GM12878 (cell line): ENCODE measurements at regions not wholly inside any gene's neighbourhood (a gene's known extent, or its start where the extent isn't known, plus 50 kb on each side); places are given as distances from the start of the nearest gene placed in this dataset.

ENCODE experiments used
- ATAC-seq: fragments of 200-7000 bp; cut with Tn5 transposase; 3 replicates; pipeline ENCODE4 v1.9.1; 2020; ENCODE audit warnings: mild to moderate bottlenecking, moderate library complexity
- BruUV-seq: library from RNA; stranded (reverse); fragments of 400-500 nt; replicated peaks from 2 replicates; lab custom pipeline; 2021; lab: Mats Ljungman, UMichigan
- CTCF ChIA-PET: fragments of 300-600 bp; sonication (Branson Sonifier 250); formaldehyde crosslinking; extraction: SDS; loops from one replicate; lab custom pipeline; 2021; ENCODE audit warnings: inconsistent platforms; lab: Yijun Ruan, JAX
- POLR2A ChIA-PET: fragments of 350-600 bp; formaldehyde crosslinking; extraction: SDS; loops from one replicate; lab custom pipeline; 2021; ENCODE audit warnings: inconsistent platforms; lab: Charles Lee
- RAD21 ChIA-PET: fragments of 300-600 bp; sonication (Branson Sonifier 250); formaldehyde crosslinking; loops from one replicate; lab custom pipeline; 2023; ENCODE audit warnings: antibody characterized with exemption; ENCODE audit not compliant: unreplicated experiment; lab: Charles Lee
- SMC1A ChIA-PET: fragments of 300-600 bp; sonication (Branson Sonifier 250); formaldehyde crosslinking; loops from one replicate; lab custom pipeline; 2023; ENCODE audit not compliant: unreplicated experiment, uncharacterized antibody; lab: Charles Lee
- DNase-seq: peaks from one replicate; pipeline ENCODE4 v3.0.0-alpha.2; 2011; ENCODE audit warnings: low read depth, low spot score
- FAIRE-seq: peaks from 3 replicates; lab custom pipeline; 2011; peaks lifted over from hg19 to GRCh38; lab: Jason Lieb, UNC
- H2AFZ ChIP-seq: 2 replicates; pipeline ENCODE4 v1.6.0; 2011; ENCODE audit warnings: low read depth, low read length, control low read depth; ENCODE audit not compliant: control insufficient read depth
- H3K27ac ChIP-seq: 2 replicates; pipeline ENCODE4 v1.5.1; 2011; ENCODE audit warnings: control low read depth; ENCODE audit not compliant: control insufficient read depth, insufficient read depth
- H3K27me3 ChIP-seq, 2 experiments: replicated peaks in 1 of 2; 2 replicates each; pipeline versions ENCODE4 v1.6.0 to v1.6.1; 2011; ENCODE audit warnings: low read length in 1 of 2; ENCODE audit not compliant: control insufficient read depth in 2 of 2, insufficient read depth in 2 of 2
- H3K36me3 ChIP-seq, 2 experiments: 2 replicates each; pipeline ENCODE4 v1.5.1; 2011; ENCODE audit warnings: low read length in 1 of 2; ENCODE audit not compliant: control insufficient read depth in 2 of 2, insufficient read depth in 2 of 2
- H3K4me1 ChIP-seq: 2 replicates; pipeline ENCODE4 v1.6.1; 2011; ENCODE audit warnings: mild to moderate bottlenecking, low read length, moderate library complexity, mixed read lengths; ENCODE audit not compliant: control insufficient read depth, insufficient read depth
- H3K4me2 ChIP-seq: 2 replicates; pipeline ENCODE4 v1.6.0; 2011; ENCODE audit warnings: control low read depth; ENCODE audit not compliant: control insufficient read depth, insufficient read depth
- H3K4me3 ChIP-seq: fragments of 200-600 bp; sonication (generic); 2 replicates; pipeline ENCODE4 v1.5.1; 2016
- H3K79me2 ChIP-seq: 2 replicates; pipeline ENCODE4 v1.6.0; 2011; ENCODE audit warnings: low read length; ENCODE audit not compliant: control insufficient read depth, insufficient read depth
- H3K9ac ChIP-seq: 2 replicates; pipeline ENCODE4 v1.8.0; 2011; ENCODE audit warnings: low read length, control low read depth, mixed read lengths; ENCODE audit not compliant: control insufficient read depth, insufficient read depth
- H3K9me3 ChIP-seq: replicated peaks from 3 replicates; pipeline ENCODE4 v1.5.1; 2011; ENCODE audit warnings: mild to moderate bottlenecking, low read length; ENCODE audit not compliant: control insufficient read depth, insufficient read depth
- H4K20me1 ChIP-seq: 2 replicates; pipeline ENCODE4 v1.6.0; 2011; ENCODE audit not compliant: control insufficient read depth, insufficient read depth
- MTA2 ChIP-seq: fragments of 450-650 bp; IDR thresholded peaks from 2 replicates; pipeline ENCODE4 v1.6.1; 2016; ENCODE audit warnings: low read depth, mild to moderate bottlenecking, moderate library complexity
- NFXL1 ChIP-seq: fragments of 450-650 bp; IDR thresholded peaks from 2 replicates; pipeline ENCODE4 v1.6.1; 2017; ENCODE audit warnings: antibody characterized with exemption, mild to moderate bottlenecking, borderline replicate concordance
- NRF1 ChIP-seq: conservative IDR thresholded peaks from 2 replicates; pipeline ENCODE4 v1.6.1; 2011; ENCODE audit warnings: mild to moderate bottlenecking, low read depth, low read length, improper control_type of control experiment
- RAD21 ChIP-seq: IDR thresholded peaks from 2 replicates; pipeline ENCODE4 v1.6.1; 2011; ENCODE audit warnings: mild to moderate bottlenecking, low read depth, low read length, moderate library complexity; ENCODE audit not compliant: insufficient read depth
- RB1 ChIP-seq: fragments of 450-650 bp; formaldehyde crosslinking; IDR thresholded peaks from 2 replicates; pipeline ENCODE4 v1.6.1; 2017; ENCODE audit warnings: mild to moderate bottlenecking, borderline replicate concordance
- ZBED1 ChIP-seq: IDR thresholded peaks from 2 replicates; pipeline ENCODE4 v1.6.1; 2016; ENCODE audit warnings: borderline replicate concordance
- WGBS: methylation state at CpG from one replicate; pipeline ENCODE4 v1.1.6; 2016; ENCODE audit warnings: low lambda C conversion rate; ENCODE audit not compliant: insufficient replicate concordance, insufficient coverage; ENCODE audit errors: missing lambda C conversion rate; 5-methylcytosine and 5-hydroxymethylcytosine counted together
- in situ Hi-C: fragments of 300-500 bp; cut with MboI; formaldehyde crosslinking; loops from 9 replicates; pipeline ENCODE4 v1.14.3; 2018; ENCODE audit warnings: mixed read lengths
- intact Hi-C: fragments of 100-400 bp; cut with micrococcal nuclease; formaldehyde crosslinking; loops from one replicate; pipeline ENCODE4 v1.14.2; 2022; ENCODE audit not compliant: unreplicated experiment
- TF ChIP-seq, protein P1 (sequence below): fragments of 450-650 bp; IDR thresholded peaks from 2 replicates; pipeline ENCODE4 v1.6.1; 2017; ENCODE audit warnings: low read depth, mild to moderate bottlenecking, moderate library complexity
- TF ChIP-seq, protein P2 (sequence below): IDR thresholded peaks from 2 replicates; pipeline ENCODE4 v1.6.1; 2012; ENCODE audit warnings: improper control_type of control experiment, low read depth, low read length; ENCODE audit not compliant: insufficient replicate concordance
- TF ChIP-seq, protein P3 (sequence below): fragments of 450-650 bp; IDR thresholded peaks from 2 replicates; pipeline ENCODE4 v1.6.1; 2017; ENCODE audit warnings: mild to moderate bottlenecking

DNA sequence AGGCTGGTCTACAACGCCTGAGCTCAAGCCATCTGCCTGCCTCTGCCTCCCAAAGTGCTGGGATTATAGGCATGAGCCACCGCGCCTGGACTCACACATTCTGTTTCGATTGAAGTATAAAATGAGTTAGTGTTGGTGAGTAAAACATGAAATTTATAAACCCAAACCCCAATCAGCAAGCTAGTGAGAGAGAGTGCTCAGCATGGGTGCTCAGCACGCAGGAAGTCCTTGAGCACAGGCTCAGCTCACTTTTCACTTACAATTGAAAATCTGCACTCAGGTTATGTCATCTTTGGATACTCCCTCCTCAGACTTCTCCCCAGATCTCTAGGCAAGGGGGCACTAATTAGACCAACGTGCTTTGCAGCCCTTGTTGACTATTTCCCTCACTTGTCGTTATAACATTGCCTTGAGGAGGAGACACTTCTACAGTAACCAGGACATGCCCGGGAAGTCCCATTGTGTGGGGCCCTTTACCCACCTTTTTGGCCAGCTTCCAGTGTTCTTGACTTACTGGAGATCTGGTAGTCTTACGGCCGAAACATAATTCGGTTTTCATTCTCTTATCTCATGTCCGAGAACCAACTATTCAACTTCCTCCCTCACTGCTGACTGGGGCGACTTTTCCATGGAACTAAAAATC lies 68.5 kb upstream of the AMN1 start (continued):
- TF ChIP-seq, protein P1, sequence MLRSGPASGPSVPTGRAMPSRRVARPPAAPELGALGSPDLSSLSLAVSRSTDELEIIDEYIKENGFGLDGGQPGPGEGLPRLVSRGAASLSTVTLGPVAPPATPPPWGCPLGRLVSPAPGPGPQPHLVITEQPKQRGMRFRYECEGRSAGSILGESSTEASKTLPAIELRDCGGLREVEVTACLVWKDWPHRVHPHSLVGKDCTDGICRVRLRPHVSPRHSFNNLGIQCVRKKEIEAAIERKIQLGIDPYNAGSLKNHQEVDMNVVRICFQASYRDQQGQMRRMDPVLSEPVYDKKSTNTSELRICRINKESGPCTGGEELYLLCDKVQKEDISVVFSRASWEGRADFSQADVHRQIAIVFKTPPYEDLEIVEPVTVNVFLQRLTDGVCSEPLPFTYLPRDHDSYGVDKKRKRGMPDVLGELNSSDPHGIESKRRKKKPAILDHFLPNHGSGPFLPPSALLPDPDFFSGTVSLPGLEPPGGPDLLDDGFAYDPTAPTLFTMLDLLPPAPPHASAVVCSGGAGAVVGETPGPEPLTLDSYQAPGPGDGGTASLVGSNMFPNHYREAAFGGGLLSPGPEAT, result no peak
- TF ChIP-seq NRF1, result no peak
- TF ChIP-seq, all 136 proteins: peak for 0

DNA sequence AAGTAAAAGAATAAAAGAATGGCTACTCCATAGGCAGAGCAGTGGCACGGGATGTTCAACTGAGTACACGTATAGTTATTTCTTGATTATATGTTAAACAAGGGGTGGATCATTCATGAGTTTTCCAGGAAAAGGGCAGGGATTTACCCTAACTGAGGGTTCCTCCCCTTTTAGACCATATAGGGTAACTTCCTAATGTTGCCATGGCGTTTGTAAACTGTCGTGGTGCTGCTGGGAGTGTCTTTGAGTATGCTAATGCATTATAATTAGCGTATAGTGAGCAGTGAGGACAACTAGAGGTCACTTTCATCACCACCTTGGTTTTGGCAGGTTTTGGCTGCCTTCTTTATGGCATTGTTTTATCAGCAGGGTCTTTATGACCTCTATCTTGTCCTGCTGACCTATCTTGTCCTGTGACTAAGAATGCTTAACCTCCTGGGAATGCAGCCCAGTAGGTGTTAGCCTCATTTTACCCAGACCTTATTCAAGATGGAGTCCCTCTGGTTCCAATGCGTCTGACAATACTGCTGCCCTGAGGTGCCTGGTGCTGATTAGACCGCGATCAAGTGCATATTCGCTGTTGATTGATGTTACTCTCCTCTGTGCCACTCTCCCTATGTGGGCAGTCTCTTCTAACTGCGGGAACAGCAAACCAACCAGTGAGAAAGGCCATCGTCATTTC lies 67.6 kb upstream of the AMN1 start:
- ATAC-seq (no peak), DNase-seq (no peak), FAIRE-seq (no peak)
- no peak overlapping the region for H3K4me2 ChIP-seq
- WGBS, result 92% methylated on average over 11 of the region's 11 CpGs
- H2AFZ ChIP-seq, result no peak overlapping the region
- no peaks in the 10 kb centered on the region for H3K27me3 ChIP-seq
- no peak overlapping the region for H3K9ac ChIP-seq
- no peak overlapping the region for H3K27ac ChIP-seq
- BruUV-seq, result no TSS peak
- no peaks in the 10 kb centered on the region for H3K9me3 ChIP-seq
- POLR2A ChIA-PET, result no interaction called here
- SMC1A ChIA-PET, result no interaction called here
- H3K79me2 ChIP-seq, result no peaks in the 10 kb centered on the region
- H3K36me3 ChIP-seq, result no peaks in the 10 kb centered on the region
- in situ Hi-C loops, result no loop called here
- no peak overlapping the region for H3K4me3 ChIP-seq
- CTCF ChIA-PET, result no interaction called here
- H3K4me1 ChIP-seq, result no peaks in the 10 kb centered on the region
- intact Hi-C loops, result no loop called here
- RAD21 ChIA-PET, result no interaction called here
- no peaks in the 10 kb centered on the region for H4K20me1 ChIP-seq
- no peak for TF ChIP-seq RAD21
- TF ChIP-seq NFXL1, result no peak
- TF ChIP-seq, protein P2, sequence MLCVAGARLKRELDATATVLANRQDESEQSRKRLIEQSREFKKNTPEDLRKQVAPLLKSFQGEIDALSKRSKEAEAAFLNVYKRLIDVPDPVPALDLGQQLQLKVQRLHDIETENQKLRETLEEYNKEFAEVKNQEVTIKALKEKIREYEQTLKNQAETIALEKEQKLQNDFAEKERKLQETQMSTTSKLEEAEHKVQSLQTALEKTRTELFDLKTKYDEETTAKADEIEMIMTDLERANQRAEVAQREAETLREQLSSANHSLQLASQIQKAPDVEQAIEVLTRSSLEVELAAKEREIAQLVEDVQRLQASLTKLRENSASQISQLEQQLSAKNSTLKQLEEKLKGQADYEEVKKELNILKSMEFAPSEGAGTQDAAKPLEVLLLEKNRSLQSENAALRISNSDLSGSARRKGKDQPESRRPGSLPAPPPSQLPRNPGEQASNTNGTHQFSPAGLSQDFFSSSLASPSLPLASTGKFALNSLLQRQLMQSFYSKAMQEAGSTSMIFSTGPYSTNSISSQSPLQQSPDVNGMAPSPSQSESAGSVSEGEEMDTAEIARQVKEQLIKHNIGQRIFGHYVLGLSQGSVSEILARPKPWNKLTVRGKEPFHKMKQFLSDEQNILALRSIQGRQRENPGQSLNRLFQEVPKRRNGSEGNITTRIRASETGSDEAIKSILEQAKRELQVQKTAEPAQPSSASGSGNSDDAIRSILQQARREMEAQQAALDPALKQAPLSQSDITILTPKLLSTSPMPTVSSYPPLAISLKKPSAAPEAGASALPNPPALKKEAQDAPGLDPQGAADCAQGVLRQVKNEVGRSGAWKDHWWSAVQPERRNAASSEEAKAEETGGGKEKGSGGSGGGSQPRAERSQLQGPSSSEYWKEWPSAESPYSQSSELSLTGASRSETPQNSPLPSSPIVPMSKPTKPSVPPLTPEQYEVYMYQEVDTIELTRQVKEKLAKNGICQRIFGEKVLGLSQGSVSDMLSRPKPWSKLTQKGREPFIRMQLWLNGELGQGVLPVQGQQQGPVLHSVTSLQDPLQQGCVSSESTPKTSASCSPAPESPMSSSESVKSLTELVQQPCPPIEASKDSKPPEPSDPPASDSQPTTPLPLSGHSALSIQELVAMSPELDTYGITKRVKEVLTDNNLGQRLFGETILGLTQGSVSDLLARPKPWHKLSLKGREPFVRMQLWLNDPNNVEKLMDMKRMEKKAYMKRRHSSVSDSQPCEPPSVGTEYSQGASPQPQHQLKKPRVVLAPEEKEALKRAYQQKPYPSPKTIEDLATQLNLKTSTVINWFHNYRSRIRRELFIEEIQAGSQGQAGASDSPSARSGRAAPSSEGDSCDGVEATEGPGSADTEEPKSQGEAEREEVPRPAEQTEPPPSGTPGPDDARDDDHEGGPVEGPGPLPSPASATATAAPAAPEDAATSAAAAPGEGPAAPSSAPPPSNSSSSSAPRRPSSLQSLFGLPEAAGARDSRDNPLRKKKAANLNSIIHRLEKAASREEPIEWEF, result no peak
- TF ChIP-seq MTA2, result no peak
- no peak for TF ChIP-seq ZBED1
- TF ChIP-seq, protein P3, sequence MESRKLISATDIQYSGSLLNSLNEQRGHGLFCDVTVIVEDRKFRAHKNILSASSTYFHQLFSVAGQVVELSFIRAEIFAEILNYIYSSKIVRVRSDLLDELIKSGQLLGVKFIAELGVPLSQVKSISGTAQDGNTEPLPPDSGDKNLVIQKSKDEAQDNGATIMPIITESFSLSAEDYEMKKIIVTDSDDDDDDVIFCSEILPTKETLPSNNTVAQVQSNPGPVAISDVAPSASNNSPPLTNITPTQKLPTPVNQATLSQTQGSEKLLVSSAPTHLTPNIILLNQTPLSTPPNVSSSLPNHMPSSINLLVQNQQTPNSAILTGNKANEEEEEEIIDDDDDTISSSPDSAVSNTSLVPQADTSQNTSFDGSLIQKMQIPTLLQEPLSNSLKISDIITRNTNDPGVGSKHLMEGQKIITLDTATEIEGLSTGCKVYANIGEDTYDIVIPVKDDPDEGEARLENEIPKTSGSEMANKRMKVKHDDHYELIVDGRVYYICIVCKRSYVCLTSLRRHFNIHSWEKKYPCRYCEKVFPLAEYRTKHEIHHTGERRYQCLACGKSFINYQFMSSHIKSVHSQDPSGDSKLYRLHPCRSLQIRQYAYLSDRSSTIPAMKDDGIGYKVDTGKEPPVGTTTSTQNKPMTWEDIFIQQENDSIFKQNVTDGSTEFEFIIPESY, result no peak
- TF ChIP-seq RB1, result no peak
